NCI-H146 treated with DMSO at 0.1 percent for 48 hours (cell line): ENCODE measurements at regions not wholly inside any gene's neighbourhood (a gene's known extent, or its start where the extent isn't known, plus 50 kb on each side); places are given as distances from the start of the nearest gene placed in this dataset.
"Not testable (repeated sequence)": the region's sequence is repeated elsewhere in the genome, so short reads cannot be mapped to it uniquely, and the experiment has no call there.

Experiments used
- DNase-seq: peaks from one replicate; lab custom pipeline; 2025; ENCODE audit not compliant: unreplicated experiment; lab: John Stamatoyannopoulos, UW

DNA sequence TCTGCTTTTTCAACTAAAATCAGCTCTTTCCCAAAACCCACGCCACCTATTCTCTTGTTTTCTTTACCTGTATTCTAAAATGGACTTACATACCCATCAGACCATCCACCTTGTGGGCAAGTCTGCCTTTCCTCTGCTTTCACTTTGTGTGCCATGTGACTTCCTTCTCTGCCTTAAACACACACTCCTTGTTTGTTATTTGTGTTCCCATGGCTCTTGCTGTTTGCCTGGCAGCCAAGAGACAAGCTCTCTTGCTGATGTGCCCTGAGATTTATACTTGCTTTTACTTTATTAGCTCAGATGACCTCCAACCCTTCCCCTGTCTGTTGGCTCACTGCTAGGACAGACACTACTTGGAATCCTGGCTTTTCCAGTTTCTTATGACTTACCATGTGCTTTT lies 309.7 kb upstream of the LRRTM4 start:
- no peak for DNase-seq

DNA sequence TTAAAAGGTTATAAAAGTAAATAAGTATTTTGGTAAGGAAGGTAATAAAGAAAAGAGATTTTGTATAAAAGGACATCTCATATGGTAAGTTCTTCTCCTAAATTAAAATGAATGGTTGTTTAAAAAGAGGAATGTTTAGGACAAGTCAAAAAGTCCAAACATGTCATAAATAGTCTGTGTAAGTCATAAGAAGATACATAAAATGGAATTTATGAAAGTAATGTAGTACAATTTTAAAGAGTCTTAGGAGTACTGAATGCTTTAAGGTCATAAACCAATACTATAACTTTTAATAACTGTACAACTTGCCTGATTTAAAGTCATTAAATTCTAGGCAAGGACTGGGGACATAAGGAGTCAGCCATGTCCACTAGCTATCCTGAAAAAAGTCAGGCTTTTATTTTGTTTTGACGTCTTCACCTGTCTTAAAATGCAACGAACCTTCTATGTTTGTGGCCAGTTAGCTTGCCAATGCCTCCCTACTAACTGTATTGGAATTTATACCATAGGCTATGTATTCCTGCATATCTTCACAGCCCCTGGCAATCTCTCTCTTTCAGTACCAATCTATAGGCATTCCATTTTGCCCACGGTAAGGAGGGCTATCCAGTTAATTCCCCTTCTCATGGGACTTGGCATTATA lies 312.3 kb upstream of the LRRTM4 start:
- no peak for DNase-seq

DNA sequence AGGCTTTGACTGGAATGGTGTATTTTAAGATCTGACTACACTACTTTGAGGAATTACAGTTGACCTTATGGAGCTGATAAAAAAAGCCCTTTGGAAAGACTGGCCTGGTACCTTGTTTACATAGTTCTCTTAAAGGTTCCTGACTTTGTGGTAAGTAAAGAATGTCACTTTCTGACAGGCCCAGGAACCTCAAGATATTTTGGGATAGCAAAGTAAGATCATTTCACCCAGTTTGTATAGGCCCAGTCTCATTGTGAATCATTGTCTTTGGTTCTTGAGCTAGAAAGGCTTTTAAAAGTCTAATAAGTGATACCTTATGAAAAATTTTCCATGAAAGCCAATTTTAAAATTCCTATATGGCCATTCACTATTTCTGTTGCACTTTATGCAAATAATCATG lies 316.3 kb upstream of the LRRTM4 start:
- DNase-seq, result no peak

DNA sequence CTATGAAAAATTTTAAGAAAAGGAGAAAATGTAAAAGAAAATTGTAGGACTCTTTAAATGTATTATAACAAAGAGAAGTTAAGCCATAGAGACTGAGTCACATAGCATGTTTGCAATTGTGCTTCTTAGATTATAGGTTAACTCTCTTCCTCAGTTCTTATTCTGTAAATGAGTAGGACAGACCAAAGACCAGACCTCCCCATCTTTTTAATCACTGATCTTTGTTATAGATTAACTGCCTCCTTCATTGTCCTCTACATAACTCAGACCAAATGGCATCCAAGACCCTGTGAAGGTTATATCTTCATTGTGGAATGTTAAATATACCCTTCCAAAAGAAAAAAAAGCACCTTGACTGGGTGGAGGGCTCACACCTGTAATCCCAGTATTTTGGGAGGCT lies 316.9 kb upstream of the LRRTM4 start:
- no peak for DNase-seq

DNA sequence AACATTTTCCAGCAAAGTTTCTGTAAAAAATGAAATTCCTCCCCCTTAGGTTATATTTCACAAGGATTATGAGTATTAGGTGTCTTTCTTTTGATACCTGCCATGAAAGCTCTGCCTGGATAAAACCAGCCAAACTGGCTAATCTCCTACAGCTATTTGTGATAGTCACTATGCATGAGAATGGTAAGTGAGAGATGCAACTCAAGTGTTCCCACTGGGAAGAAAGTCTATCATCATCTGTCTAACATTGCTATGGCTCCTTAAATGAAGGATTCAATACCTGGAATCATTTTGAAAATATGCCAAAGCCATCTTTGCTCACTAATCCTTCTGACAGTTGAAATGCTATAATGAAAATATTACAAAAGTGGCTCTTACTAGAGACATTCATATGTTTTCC lies 339.9 kb upstream of the LRRTM4 start:
- no peak for DNase-seq

DNA sequence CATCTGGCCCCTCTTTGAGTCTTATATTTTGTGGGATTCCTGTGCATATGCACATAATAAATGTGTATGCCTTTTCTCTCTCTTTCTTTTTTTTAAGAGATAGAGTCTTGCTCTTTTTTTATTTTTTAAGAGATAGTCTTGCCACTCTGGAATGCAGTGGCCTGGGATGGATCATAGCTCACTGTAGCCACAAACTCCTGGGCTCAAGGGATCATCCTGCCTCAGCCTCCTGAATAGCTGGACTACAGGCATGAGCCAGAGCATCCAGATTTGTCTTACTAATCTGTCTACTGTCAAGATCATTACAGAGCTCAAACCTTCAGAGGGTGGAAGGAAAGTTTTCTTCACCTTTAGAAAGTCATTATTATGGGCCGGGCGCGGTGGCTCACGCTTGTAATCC lies 342.2 kb upstream of the LRRTM4 start:
- no peak for DNase-seq

DNA sequence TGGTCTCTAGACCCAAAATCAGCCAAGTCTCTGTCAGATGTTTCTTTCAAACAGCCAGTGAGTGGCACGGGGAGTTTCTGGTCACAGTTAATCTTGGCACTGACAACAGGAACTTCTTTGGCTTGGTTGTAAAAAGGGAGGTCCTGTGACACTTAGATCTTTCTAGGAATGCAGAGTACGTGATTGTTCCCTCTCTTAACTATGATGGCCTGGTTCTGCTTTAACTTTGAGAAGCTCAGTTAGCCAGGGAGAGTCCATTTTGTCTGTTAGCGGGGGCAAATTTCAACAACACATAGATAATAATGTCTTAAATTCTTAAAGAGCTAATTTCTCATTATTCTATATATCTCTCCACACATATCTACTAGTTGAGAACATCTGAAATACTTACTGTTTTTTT lies 344.5 kb upstream of the LRRTM4 start:
- DNase-seq, result no peak

DNA sequence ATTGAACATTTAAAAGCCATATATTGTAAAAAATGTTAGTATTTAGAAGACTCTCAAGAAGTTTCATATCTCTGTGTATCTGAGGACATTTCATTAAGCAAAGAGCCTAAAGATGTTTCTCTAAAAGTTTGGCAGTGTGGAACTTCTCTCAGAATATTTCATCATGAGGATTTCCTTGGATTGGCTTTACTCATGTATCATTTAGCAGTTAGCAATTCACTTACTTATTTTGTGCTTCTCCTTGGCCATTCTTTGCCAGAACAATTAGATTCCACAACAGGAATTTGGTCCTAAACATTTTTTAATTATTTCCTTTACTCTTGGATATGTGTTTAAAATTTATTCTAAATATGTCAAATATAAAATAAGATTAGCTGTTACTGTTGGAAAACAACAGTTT lies 345.0 kb upstream of the LRRTM4 start:
- no peak for DNase-seq

DNA sequence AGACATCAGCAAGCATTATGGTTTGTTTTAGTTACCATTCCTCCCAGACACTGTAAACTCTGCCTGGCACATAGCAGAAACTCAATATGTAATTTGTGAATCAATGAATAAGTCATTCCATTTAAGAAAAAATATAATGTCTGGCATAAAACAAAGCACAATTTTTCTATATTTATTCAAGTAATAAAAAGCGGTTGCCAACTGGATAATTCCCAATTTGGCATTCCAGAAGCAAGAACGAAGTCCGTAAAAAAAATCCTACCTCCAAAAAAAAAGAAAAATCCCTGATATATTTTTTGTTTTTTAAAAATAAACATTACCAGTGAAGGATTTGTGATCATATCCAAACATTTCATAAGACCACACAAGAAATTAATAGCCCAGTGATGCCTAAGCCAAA lies 351.3 kb upstream of the LRRTM4 start:
- no peak for DNase-seq

DNA sequence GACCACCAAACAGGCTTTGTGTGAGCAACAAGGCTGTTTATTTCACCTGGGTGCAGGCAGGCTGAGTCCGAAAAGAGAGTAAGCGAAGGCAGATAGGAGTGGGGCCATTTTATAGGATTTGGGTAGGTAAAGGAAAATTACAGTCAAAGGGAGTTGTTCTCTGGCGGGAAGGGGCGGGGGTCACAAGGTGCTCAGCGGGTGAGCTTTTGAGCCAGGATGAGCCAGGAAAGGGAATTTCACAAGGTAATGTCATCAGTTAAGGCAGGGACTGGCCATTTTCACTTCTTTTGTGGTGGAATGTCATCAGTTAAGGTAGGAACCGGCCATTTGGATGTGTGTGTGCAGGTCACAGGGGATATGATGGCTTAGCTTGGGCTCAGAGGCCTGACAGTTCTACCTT lies 378.0 kb upstream of the LRRTM4 start:
- DNase-seq, result not testable (repeated sequence)

DNA sequence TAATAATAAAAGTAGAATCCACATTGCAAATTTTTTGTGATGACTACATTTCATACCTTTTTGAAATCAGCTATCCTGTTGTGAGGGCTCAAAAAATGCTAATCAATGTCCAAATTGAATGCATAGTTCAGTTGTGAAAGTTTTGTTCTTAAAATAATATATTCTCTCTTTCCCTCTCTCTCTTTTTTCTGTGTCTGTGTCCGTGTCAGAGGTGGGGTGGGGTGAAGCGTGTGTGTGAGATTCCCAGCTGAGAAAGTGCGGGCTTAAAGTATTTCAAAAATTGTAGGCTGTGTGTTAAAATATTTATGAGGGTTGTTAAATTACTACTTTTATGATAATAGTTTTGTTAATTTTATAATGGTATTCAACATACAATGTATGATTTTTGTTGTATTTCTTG lies 388.0 kb upstream of the LRRTM4 start:
- no peak for DNase-seq

DNA sequence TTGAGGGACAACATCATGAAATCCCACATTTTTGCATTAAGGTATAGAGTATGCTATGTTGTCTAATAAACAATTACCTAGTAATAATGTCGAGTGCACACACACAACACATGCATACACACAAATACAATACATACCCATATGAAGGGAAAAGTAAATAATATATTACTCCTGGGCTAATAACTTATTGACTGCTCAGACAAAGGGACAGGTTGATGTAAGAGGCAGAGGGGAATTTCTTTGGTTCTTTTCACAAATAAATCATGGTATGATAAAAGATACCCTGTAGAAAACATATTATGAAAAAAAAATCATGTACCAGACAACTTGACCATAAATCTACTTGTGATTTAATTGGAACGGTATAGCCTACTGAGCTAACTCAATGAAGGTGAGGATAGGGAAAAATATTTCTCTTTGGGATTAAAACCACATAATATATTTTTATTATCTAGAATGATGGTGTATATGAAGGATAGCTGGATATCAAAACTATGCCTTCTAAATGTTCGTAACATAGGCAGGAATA lies 398.7 kb upstream of the LRRTM4 start:
- no peak for DNase-seq

DNA sequence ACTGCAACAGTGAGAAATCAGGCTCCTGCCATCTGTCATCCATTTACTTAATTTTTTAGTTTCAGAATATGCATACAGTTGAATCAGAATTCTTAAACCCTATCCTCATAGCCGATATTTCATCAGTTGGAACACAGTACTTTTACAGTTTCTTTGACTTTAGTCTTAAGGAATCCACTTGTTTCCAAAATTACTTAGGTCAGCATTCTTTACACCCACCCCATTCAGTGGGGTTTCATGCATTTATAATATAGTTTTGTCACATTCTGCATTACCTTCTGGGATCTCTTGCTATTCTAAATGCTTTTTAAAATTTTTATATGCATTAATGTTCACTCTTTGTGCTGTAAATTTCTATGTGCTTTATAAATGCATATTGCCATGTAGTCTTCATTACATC lies 400.4 kb upstream of the LRRTM4 start:
- DNase-seq, result no peak

DNA sequence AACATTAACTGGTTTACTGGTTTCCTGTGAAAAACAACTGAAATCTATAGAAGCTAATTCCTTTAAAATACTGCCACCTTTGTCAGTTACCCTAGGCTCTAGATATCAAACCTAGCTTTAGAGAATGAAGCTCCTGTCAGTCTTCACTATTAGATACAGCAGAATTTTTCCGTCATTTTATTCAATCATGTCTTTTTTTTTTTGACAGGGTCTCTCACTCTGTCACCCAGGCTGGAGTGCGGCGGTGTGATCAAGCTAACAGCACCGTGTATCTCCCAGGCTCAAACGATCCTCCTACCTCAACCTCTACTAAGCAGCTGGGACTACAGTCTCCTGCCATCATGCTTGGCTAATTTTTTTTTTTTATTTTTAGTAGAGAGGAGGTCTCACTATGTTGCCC lies 415.2 kb upstream of the LRRTM4 start:
- DNase-seq, result no peak

DNA sequence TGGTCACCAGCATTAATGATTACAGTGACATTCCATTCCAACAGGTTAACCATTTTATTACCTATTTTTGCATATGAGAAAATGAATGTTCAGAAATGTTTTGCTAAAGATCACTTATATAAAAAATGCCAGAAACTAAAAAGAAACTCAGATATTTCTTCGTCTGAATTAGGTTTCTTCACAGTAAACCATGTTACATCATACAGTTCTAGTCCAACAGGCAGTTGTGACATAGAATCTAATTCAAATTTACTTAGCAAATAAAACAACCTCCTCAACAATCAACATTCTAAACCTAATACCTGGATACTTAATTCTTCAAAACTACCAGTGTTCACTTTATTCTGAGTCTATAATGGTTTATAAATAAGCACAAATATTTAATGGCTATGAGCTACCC lies 416.3 kb upstream of the LRRTM4 start:
- no peak for DNase-seq

DNA sequence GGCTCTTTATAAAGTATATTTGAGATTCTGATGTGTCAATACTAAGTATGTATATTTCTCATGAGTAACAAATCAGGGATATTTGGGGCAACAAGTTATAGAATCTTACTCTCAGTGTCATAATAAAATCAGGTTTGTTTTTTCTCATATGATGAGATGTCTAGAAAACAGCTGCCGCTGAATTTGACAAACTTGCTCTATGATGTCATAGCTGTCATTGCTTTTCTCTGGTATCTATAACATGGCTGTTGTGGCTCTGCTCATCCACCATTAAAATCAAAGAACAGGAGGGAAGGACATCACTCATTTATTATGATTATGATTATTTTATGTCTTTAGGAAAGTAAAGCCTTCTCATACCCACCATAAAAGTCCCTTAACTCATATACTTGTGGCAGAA lies 417.2 kb upstream of the LRRTM4 start:
- DNase-seq, result no peak

DNA sequence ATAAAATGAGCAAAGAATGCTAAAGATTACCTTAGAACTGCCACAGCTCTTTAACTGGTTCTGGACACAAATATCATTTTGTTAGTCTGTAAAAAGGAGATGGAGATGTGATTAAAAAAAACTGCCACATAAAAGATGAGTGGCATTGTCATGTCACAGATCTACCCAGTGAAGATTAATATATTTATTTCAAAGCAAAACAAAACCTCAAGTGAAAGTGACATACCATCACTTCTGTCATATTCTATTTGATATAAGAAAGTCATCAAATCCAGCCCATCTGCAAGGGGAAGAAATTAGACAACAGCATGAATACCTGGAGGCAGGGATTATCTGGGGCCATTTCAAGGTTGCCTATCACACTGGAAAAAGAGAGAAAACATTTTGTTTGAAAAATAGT lies 417.6 kb upstream of the LRRTM4 start:
- no peak for DNase-seq

DNA sequence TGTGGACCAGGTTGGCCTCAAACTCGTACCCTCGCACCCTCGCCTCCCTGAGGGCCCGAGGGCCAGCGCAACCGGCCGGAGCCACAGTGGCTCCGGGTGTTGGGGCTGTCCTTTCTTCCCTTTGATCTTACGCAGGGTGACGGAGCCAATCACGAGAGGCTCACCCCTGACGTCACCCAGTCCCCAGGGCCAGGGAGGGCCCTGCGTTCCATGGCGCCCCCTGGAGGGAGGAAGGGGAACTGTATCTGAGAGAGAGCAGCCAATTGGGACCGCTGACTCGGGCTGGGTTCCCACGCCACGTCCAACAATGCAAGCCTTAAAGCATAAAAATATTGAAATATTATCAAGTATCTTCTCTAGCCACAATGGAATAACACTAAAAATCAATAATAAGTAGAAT lies 432.8 kb upstream of the LRRTM4 start:
- DNase-seq, result no peak

DNA sequence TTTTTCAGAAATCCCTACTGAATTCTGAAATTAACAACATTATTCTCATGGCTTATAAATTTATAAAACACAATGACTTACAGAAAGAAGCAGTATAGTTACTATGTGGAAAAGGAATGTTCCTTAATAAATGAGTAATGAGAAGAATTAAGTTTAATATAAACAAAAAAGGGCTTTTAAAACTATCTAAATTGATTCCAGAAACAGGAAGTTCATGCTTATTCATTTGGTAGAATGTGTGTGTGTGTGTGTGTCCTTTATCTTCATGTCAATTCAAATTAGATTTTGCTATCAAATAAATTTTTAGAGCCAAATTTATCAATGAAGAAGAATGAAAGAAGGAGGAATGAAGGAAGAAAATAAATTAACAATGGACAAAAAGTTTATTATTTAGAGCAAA lies 440.8 kb upstream of the LRRTM4 start:
- DNase-seq, result no peak

DNA sequence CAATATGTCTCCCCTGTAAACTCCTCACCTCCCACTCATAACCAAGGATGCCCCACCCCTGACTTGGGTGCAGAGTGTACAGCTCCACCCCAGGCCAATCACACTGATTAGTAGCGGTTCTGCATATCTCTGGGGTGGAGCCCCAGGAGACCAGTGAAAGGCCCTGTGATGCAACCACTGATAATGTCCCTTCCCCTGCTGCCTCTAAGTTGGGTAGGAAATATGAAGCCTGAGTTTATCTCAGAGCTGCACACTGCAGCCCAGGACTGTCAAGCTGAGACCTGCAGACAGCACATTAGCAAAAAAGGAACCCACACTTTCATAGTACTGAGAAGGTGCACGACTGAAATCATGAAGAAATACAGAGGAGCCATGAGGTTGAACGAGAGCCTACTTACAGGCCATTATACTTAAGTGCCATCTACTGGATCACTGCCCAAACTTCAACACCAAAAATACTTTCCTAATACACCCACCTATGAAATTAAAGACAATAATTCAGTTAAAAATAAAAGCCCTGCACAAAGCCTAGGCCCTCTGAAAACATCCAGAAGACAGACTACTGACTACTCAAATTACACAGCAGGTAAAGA lies 455.4 kb upstream of the LRRTM4 start:
- DNase-seq, result no peak

DNA sequence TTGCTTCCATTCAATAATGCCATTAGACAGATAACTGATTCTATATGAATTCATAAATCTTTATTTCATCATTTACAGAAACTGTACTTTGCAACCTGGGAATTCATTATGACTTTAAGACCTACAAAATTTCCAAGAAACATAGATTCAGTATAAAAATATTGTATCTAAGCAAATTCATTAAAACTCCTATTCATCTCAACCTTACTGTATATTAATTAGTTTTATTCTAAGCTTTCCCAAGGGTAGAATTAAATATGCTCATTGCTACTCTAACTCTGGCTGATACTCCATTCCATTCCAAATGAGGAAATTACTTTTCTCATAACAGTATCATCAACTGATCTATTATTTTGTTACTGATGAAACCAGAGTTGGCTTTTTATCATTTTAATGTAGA lies 473.0 kb upstream of the LRRTM4 start:
- no peak for DNase-seq

DNA sequence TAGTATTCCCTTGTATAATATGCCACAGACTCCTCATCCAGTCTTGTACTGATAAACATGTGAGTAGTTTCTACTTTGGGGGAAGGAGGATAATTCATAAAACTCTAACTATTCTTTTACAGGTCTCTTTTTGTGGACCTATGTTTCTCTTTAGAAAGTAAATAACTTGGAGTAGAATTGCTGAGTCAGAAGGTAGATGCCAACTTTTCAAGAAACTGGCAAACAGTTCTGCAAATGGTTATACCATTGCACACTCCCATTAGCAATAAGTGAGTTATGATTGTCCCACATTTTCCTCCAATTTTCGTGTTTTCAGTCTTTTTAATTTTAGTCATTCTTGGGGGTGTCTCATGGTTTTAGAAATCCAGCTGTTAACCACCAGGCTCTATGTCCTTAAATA lies 477.2 kb upstream of the LRRTM4 start:
- no peak for DNase-seq

DNA sequence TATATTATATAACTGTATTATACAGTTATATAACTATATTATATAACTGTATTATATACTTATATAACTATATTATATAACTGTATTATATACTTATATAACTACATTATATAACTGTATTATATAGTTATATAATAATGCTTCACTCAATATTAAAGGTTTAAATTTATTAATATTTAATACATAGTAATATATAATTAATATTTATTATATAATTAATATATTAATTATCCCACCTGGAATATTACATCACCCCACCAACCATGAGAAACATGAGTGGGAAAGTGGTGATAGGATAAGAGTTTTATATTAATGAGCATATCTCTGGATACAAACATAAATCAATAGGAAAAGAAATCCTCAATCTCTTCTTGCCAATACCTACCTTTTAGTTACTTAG lies 487.1 kb upstream of the LRRTM4 start:
- DNase-seq, result no peak
